OCI-LY7 (cell line): ENCODE measurements at regions not wholly inside any gene's neighbourhood (a gene's known extent, or its start where the extent isn't known, plus 50 kb on each side); places are given as distances from the start of the nearest gene placed in this dataset.

Experiments used
- BruUV-seq: library from RNA; stranded (reverse); fragments of 400-500 nt; replicated peaks from 2 replicates; lab custom pipeline; 2021; lab: Mats Ljungman, UMichigan
- CTCF ChIA-PET: fragments of 300-600 bp; sonication (Branson Sonifier 250); formaldehyde crosslinking; loops from one replicate; lab custom pipeline; 2022; ENCODE audit warnings: antibody characterized with exemption; ENCODE audit not compliant: unreplicated experiment; lab: Charles Lee
- POLR2A ChIA-PET: fragments of 300-600 bp; sonication (Branson Sonifier 250); formaldehyde crosslinking; loops from one replicate; lab custom pipeline; 2022; ENCODE audit warnings: antibody characterized with exemption; lab: Charles Lee
- DNase-seq: peaks from one replicate; pipeline ENCODE4 v3.0.0-alpha.2; 2015; ENCODE audit warnings: low spot score
- H2AFZ ChIP-seq: fragments of 200-600 bp; sonication (generic), shearing (Covaris generic); 2 replicates; pipeline ENCODE4 v1.6.1; 2014; ENCODE audit warnings: mild to moderate bottlenecking, antibody characterized with exemption, low read length, moderate library complexity
- H3K27ac ChIP-seq: fragments of 200-600 bp; sonication (generic); 2 replicates; pipeline ENCODE4 v1.5.1; 2014; ENCODE audit warnings: mixed run types, low read depth, mild to moderate bottlenecking, moderate library complexity, low read length, inconsistent platforms; ENCODE audit not compliant: poor library complexity, severe bottlenecking
- H3K36me3 ChIP-seq: fragments of 200-600 bp; sonication (generic); 2 replicates; pipeline ENCODE4 v1.6.1; 2014; ENCODE audit warnings: mild to moderate bottlenecking, antibody characterized with exemption, low read length, moderate library complexity, mixed read lengths; ENCODE audit not compliant: insufficient read depth
- H3K4me1 ChIP-seq: fragments of 200-600 bp; sonication (generic); 2 replicates; pipeline ENCODE4 v1.5.1; 2014; ENCODE audit warnings: mild to moderate bottlenecking, low read length; ENCODE audit not compliant: insufficient read depth, poor library complexity, severe bottlenecking
- H3K4me2 ChIP-seq: fragments of 200-600 bp; sonication (generic); 2 replicates; pipeline ENCODE4 v1.6.1; 2014; ENCODE audit warnings: mild to moderate bottlenecking, low read length
- H3K4me3 ChIP-seq: fragments of 200-600 bp; sonication (generic); 2 replicates; pipeline ENCODE4 v1.5.1; 2014; ENCODE audit warnings: mild to moderate bottlenecking, low read depth, low read length; ENCODE audit not compliant: poor library complexity, severe bottlenecking
- H3K79me2 ChIP-seq: fragments of 200-600 bp; sonication (generic); 2 replicates; pipeline ENCODE4 v1.6.1; 2016; ENCODE audit warnings: low read depth, mild to moderate bottlenecking, low read length, moderate library complexity, mixed read lengths; ENCODE audit not compliant: insufficient read depth
- H3K9me2 ChIP-seq: fragments of 200-600 bp; sonication (generic); 2 replicates; pipeline ENCODE4 v1.6.1; 2016; ENCODE audit warnings: mild to moderate bottlenecking, low read length, mixed read lengths; ENCODE audit not compliant: insufficient read depth
- H3K9me3 ChIP-seq: fragments of 200-600 bp; sonication (generic); 2 replicates; pipeline ENCODE4 v1.6.1; 2014; ENCODE audit warnings: mild to moderate bottlenecking, mixed run types, low read length, mixed read lengths
- H4K20me1 ChIP-seq: fragments of 200-600 bp; sonication (generic); 2 replicates; pipeline ENCODE4 v1.6.1; 2014; ENCODE audit warnings: mild to moderate bottlenecking, antibody characterized with exemption, low read length, moderate library complexity, mixed read lengths; ENCODE audit not compliant: insufficient read depth
- EZH2phosphoT487 ChIP-seq: fragments of 200-600 bp; sonication (generic); IDR thresholded peaks from 2 replicates; pipeline ENCODE4 v1.6.1; 2018; ENCODE audit warnings: low read depth, borderline replicate concordance, mild to moderate bottlenecking, mixed run types, antibody characterized with exemption, low read length, moderate library complexity, mixed read lengths
- intact Hi-C: fragments of 100-400 bp; cut with micrococcal nuclease; formaldehyde crosslinking; loops from one replicate; pipeline ENCODE4 v1.10.0; 2022; ENCODE audit not compliant: unreplicated experiment
- TF ChIP-seq, protein P1 (sequence below): fragments of 200-600 bp; sonication (generic); conservative IDR thresholded peaks from 2 replicates; pipeline ENCODE4 v1.5.1; 2014; ENCODE audit warnings: mild to moderate bottlenecking, antibody characterized with exemption, low read length, moderate library complexity, mixed read lengths

DNA sequence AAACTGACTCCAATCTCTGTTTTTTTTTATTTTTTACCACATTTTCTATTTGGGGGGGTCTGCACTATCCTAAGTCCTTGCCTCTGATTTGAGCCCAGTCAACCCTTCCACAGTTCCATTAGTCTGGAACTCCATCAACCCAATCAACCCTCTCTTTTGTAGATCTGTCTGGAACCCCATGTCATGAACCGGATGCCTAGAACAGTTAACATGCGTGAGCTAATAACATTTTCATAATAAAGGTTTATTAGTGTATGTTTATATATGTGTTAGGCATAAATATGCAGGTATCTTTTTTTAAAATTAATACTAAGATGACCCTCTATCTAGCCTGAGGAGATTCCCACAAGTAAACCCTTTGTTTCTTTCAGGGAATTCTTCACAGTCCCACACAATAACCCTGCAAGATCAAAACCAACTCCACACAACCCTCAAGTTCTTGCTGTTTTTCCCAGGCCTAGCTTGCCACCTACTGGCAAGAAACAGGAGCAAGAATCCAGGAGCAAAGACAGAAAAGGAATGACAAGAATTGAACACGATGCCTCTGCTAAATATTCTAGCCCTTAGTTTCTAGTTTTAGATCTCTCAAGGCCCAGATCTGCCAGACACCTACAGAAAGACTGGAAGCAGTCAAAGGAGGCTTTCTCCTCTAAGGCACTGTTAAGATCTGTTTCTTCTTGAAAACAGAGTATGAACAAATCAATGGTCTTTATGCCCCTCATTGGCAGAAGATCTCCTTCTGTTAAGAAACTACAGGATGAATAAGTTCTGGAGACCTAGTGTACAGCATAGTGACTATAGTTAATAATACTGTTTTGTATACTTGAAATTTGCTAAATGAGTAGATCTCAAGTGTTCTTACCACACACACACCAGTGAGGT, 100.4 kb downstream of the TRIM36 start:
- Histone ChIP-seq H3K79me2 (no peaks in the 10 kb centered on the region), H4K20me1 (no peaks in the 10 kb centered on the region), H3K4me1 (peaks cover 11% of the 10 kb centered on the region), H3K36me3 (no peaks in the 10 kb centered on the region), H3K4me3 (no peak overlapping the region), H3K27ac (no peak overlapping the region), H3K9me2 (no peaks in the 10 kb centered on the region), H3K4me2 (no peak overlapping the region), H2AFZ (no peak overlapping the region), H3K9me3 (no peaks in the 10 kb centered on the region)
- intact Hi-C loops = no loop called here
- peak; percentile 31 for DNase-seq
- no TSS peak for BruUV-seq
- TF ChIP-seq EZH2phosphoT487 = no peak
- TF ChIP-seq, protein P1, sequence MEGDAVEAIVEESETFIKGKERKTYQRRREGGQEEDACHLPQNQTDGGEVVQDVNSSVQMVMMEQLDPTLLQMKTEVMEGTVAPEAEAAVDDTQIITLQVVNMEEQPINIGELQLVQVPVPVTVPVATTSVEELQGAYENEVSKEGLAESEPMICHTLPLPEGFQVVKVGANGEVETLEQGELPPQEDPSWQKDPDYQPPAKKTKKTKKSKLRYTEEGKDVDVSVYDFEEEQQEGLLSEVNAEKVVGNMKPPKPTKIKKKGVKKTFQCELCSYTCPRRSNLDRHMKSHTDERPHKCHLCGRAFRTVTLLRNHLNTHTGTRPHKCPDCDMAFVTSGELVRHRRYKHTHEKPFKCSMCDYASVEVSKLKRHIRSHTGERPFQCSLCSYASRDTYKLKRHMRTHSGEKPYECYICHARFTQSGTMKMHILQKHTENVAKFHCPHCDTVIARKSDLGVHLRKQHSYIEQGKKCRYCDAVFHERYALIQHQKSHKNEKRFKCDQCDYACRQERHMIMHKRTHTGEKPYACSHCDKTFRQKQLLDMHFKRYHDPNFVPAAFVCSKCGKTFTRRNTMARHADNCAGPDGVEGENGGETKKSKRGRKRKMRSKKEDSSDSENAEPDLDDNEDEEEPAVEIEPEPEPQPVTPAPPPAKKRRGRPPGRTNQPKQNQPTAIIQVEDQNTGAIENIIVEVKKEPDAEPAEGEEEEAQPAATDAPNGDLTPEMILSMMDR = peak; percentile 79
- CTCF ChIA-PET = no interaction called here
- POLR2A ChIA-PET = interaction anchor here (1.0 to 1.1 kb wide), 3 partner anchors 16 to 55 kb away, joined by 3 to 5 read pairs (median 3); no protein-coding TSS in a partner anchor

DNA sequence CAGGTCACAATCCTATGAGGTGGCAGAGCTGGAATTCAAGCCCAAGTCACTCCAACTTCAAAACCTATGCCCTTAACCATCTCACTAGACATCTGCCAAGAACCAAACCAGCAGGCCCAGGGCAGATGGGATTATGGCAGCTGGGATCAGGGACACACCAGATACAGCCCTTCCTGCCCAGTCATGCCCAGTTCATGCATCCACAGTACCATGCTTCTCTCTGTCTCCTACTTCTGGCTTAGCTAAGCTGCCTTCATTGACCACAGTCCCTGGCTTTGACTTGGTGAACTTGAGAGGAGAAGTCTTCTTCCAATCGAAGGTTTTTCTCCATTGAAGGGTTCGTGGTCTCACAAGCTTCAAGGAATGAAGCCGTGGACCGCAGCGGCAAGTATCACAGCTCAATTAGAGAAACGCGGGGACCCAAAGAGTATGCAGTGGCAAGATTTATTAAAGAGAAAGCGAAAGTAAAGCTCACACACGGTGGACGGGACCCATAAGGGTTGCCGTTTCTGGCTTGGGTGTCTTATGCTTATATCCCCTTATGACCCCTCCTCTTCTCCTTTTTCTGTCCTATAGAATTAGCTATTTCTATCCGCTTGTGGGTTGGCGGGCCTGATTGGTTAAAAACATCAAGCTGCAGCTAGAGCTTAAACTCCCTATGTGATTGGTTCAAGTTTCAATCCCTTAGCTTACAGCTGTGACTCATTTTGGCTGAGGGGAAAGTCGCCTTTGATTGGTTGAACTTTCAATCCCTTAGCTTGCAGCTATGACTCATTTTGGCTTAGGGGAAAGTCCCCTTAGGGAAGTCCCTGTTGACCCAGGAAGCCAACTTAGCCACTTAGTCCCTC, 101.2 kb downstream of the TRIM36 start:
- TF ChIP-seq, protein P1 = no peak
- TF ChIP-seq EZH2phosphoT487 = no peak
- no peak for DNase-seq
- ChIA-PET POLR2A (interaction anchor here (1.0 kb wide), 1 partner anchor 21 kb away, joined by 3 read pairs; no protein-coding TSS in a partner anchor), CTCF (no interaction called here)
- H3K4me1 ChIP-seq = peaks cover 11% of the 10 kb centered on the region
- intact Hi-C loops = no loop called here
- H3K4me3 ChIP-seq = no peak overlapping the region
- BruUV-seq = no TSS peak
- H3K79me2 ChIP-seq = no peaks in the 10 kb centered on the region
- no peaks in the 10 kb centered on the region for H3K36me3 ChIP-seq
- no peaks in the 10 kb centered on the region for H3K9me2 ChIP-seq
- no peaks in the 10 kb centered on the region for H4K20me1 ChIP-seq
- peak overlapping the region; percentile 33; the same call in 1 of the 2 replicates for H2AFZ ChIP-seq
- H3K9me3 ChIP-seq = no peaks in the 10 kb centered on the region
- peak overlapping the region; percentile 26; the same call in 1 of the 2 replicates for H3K4me2 ChIP-seq
- H3K27ac ChIP-seq = no peak overlapping the region
